IMR-90 (cell line): ENCODE measurements at regions not wholly inside any gene's neighbourhood (a gene's known extent, or its start where the extent isn't known, plus 50 kb on each side); places are given as distances from the start of the nearest gene placed in this dataset.

ENCODE experiments used
- ATAC-seq: fragments of 200-7000 bp; cut with Tn5 transposase; 2 replicates; pipeline ENCODE4 v1.9.1; 2020; ENCODE audit warnings: low read depth, mild to moderate bottlenecking, moderate library complexity
- BruUV-seq: library from RNA; stranded (reverse); fragments of 400-500 nt; replicated peaks from 2 replicates; lab custom pipeline; 2021; lab: Mats Ljungman, UMichigan
- CTCF ChIA-PET: fragments of 300-600 bp; formaldehyde crosslinking; extraction: SDS; loops from one replicate; lab custom pipeline; 2021; ENCODE audit warnings: antibody characterized with exemption; lab: Yijun Ruan, JAX
- POLR2A ChIA-PET: fragments of 300-600 bp; sonication (Branson Sonifier 250); formaldehyde crosslinking; loops from one replicate; lab custom pipeline; 2022; ENCODE audit warnings: antibody characterized with exemption; ENCODE audit not compliant: unreplicated experiment; lab: Charles Lee
- DNase-seq: peaks from one replicate; pipeline ENCODE4 v3.0.0; 2013
- H2AFZ ChIP-seq: replicated peaks from 2 replicates; pipeline ENCODE3; 2013; ENCODE audit warnings: low read length, mild to moderate bottlenecking; ENCODE audit not compliant: poor library complexity
- H2AK5ac ChIP-seq: 2 replicates; pipeline ENCODE4 v1.6.1; 2013; ENCODE audit warnings: low read depth, low read length, inconsistent platforms
- H2AK9ac ChIP-seq: replicated peaks from 2 replicates; pipeline ENCODE3; 2013; ENCODE audit warnings: mild to moderate bottlenecking, low read depth, low read length, moderate library complexity; ENCODE audit not compliant: poor library complexity
- H2BK120ac ChIP-seq: 2 replicates; pipeline ENCODE4 v1.6.1; 2013; ENCODE audit warnings: low read depth, low read length, inconsistent platforms
- H2BK15ac ChIP-seq: 3 replicates; pipeline ENCODE4 v1.6.1; 2013; ENCODE audit warnings: low read depth, low read length, inconsistent platforms
- H2BK20ac ChIP-seq: 2 replicates; pipeline ENCODE4 v1.6.1; 2013; ENCODE audit warnings: low read depth, mild to moderate bottlenecking, inconsistent platforms, low read length, moderate library complexity
- H2BK5ac ChIP-seq: 2 replicates; pipeline ENCODE4 v1.6.1; 2013; ENCODE audit warnings: mild to moderate bottlenecking, low read depth, low read length, inconsistent platforms; ENCODE audit not compliant: poor library complexity, severe bottlenecking
- H3K14ac ChIP-seq: replicated peaks from 2 replicates; pipeline ENCODE4 v1.6.1; 2013; ENCODE audit warnings: low read depth, low read length, inconsistent platforms
- H3K18ac ChIP-seq: 2 replicates; pipeline ENCODE4 v1.6.1; 2013; ENCODE audit warnings: low read depth, low read length, control low read depth
- H3K23ac ChIP-seq: 2 replicates; pipeline ENCODE4 v1.6.1; 2013; ENCODE audit warnings: low read depth, low read length, inconsistent platforms
- H3K27ac ChIP-seq: 2 replicates; pipeline ENCODE4 v1.5.1; 2013; ENCODE audit warnings: mild to moderate bottlenecking, control low read depth, low read length; ENCODE audit not compliant: insufficient read depth
- H3K27me3 ChIP-seq: 2 replicates; pipeline ENCODE4 v1.6.1; 2013; ENCODE audit warnings: low read length; ENCODE audit not compliant: control insufficient read depth, insufficient read depth
- H3K36me3 ChIP-seq: 2 replicates; pipeline ENCODE4 v1.6.1; 2013; ENCODE audit warnings: low read length, mixed read lengths; ENCODE audit not compliant: control insufficient read depth, insufficient read depth
- H3K4ac ChIP-seq: 2 replicates; pipeline ENCODE4 v1.6.1; 2013; ENCODE audit warnings: low read depth, low read length, inconsistent platforms
- H3K4me1 ChIP-seq: 2 replicates; pipeline ENCODE4 v1.6.1; 2013; ENCODE audit warnings: low read length, mixed read lengths; ENCODE audit not compliant: control insufficient read depth, insufficient read depth
- H3K4me2 ChIP-seq: 2 replicates; pipeline ENCODE4 v1.6.1; 2013; ENCODE audit warnings: low read depth, mild to moderate bottlenecking, control low read depth, low read length, moderate library complexity
- H3K4me3 ChIP-seq: 2 replicates; pipeline ENCODE4 v1.5.1; 2013; ENCODE audit warnings: low read depth, mild to moderate bottlenecking, control low read depth, low read length, moderate library complexity; ENCODE audit not compliant: insufficient read depth
- H3K56ac ChIP-seq: 2 replicates; pipeline ENCODE4 v1.6.1; 2013; ENCODE audit warnings: low read length, inconsistent platforms; ENCODE audit not compliant: insufficient read depth; ENCODE audit errors: extremely low read depth
- H3K79me1 ChIP-seq, 2 experiments: 2 replicates each; pipeline ENCODE4 v1.6.1; 2013; ENCODE audit warnings: low read length in 2 of 2, inconsistent platforms in 1 of 2, low read depth in 1 of 2
- H3K9ac ChIP-seq: 2 replicates; pipeline ENCODE4 v1.6.1; 2013; ENCODE audit warnings: low read depth, low read length, control low read depth
- H3K9me1 ChIP-seq: 2 replicates; pipeline ENCODE4 v1.6.1; 2013; ENCODE audit warnings: low read length, inconsistent platforms; ENCODE audit not compliant: insufficient read depth
- H3K9me3 ChIP-seq: 2 replicates; pipeline ENCODE4 v1.6.1; 2013; ENCODE audit warnings: low read length; ENCODE audit not compliant: control insufficient read depth, insufficient read depth
- H4K20me1 ChIP-seq: 2 replicates; pipeline ENCODE4 v1.6.1; 2013; ENCODE audit warnings: low read length, inconsistent platforms; ENCODE audit not compliant: insufficient read depth
- H4K5ac ChIP-seq: 2 replicates; pipeline ENCODE4 v1.6.1; 2013; ENCODE audit warnings: mild to moderate bottlenecking, low read depth, low read length, control low read depth
- H4K8ac ChIP-seq, 2 experiments: 2 replicates each; pipeline ENCODE4 v1.6.1; 2013; ENCODE audit warnings: low read depth in 2 of 2, low read length in 2 of 2, control low read depth in 1 of 2, inconsistent platforms in 1 of 2
- H4K91ac ChIP-seq: 2 replicates; pipeline ENCODE4 v1.6.1; 2013; ENCODE audit warnings: low read depth, low read length, inconsistent platforms; ENCODE audit not compliant: insufficient read depth
- BHLHE40 ChIP-seq: fragments of 150-350 bp; IDR thresholded peaks from 2 replicates; pipeline ENCODE4 v1.6.1; 2016; ENCODE audit warnings: mild to moderate bottlenecking, low read depth, low read length
- CEBPB ChIP-seq: IDR thresholded peaks from 2 replicates; pipeline ENCODE4 v1.6.1; 2012; ENCODE audit warnings: low read depth, low read length, improper control_type of control experiment
- CHD1 ChIP-seq: IDR thresholded peaks from 2 replicates; pipeline ENCODE4 v1.6.1; 2012; ENCODE audit warnings: low read depth, low read length, improper control_type of control experiment
- FOS ChIP-seq: fragments of 150-350 bp; IDR thresholded peaks from 2 replicates; pipeline ENCODE4 v1.6.1; 2016; ENCODE audit warnings: low read depth, low read length
- MAFK ChIP-seq: IDR thresholded peaks from 2 replicates; pipeline ENCODE4 v1.6.1; 2012; ENCODE audit warnings: low read depth, low read length, improper control_type of control experiment
- NFE2L2 ChIP-seq: fragments of 150-350 bp; IDR thresholded peaks from 2 replicates; pipeline ENCODE4 v1.6.1; 2016; ENCODE audit warnings: low read depth, mild to moderate bottlenecking, low read length
- RFX5 ChIP-seq: IDR thresholded peaks from 2 replicates; pipeline ENCODE4 v1.8.0; 2012; ENCODE audit warnings: low read depth, mild to moderate bottlenecking, low read length, moderate library complexity
- SMC3 ChIP-seq: fragments of 150-350 bp; IDR thresholded peaks from 2 replicates; pipeline ENCODE4 v1.6.1; 2016; ENCODE audit warnings: low read depth, mild to moderate bottlenecking, antibody characterized with exemption, low read length, moderate library complexity
- dilution Hi-C: fragments of 300-500 bp; cut with HindIII; formaldehyde crosslinking; loops from one replicate; pipeline ENCODE4 v1.14.3; 2018; ENCODE audit warnings: low sequenced_read_pairs; ENCODE audit not compliant: unreplicated experiment
- in situ Hi-C: fragments of 300-500 bp; cut with MboI; formaldehyde crosslinking; loops from 3 replicates; pipeline ENCODE4 v1.14.3; 2019; ENCODE audit warnings: low sequenced_read_pairs, inconsistent platforms, mixed read lengths
- intact Hi-C: fragments of 100-400 bp; cut with micrococcal nuclease; formaldehyde crosslinking; loops from 2 replicates; pipeline ENCODE4 v1.10.0; 2022

- no peak overlapping the region for H2BK20ac ChIP-seq
- no peak overlapping the region for H3K56ac ChIP-seq
- H3K79me1 ChIP-seq = no peaks in the 10 kb centered on the region
- H3K9me3 ChIP-seq = 0 out of 2 replicates have a peak, but pooled peaks cover 2% of the 10 kb centered on the region
- no peak overlapping the region for H4K5ac ChIP-seq
- H3K4ac ChIP-seq = no peak overlapping the region
- in situ Hi-C loops = no loop called here
- H3K4me1 ChIP-seq = peaks cover 1% of the 10 kb centered on the region; the same call in 1 of the 2 replicates
- CTCF ChIA-PET = no interaction called here
- H2AK9ac ChIP-seq = no peak overlapping the region
- H3K9ac ChIP-seq = no peak overlapping the region
- POLR2A ChIA-PET = no interaction called here
- intact Hi-C loops = no loop called here
- H2BK5ac ChIP-seq = no peak overlapping the region
- no peak overlapping the region for H3K4me3 ChIP-seq
- no peak for ATAC-seq
- dilution Hi-C loops = no loop called here
- no peak overlapping the region for H3K14ac ChIP-seq
- no peak for DNase-seq
- H3K23ac ChIP-seq = no peak overlapping the region
- no peak overlapping the region for H3K4me2 ChIP-seq
- TF ChIP-seq BHLHE40 (no peak), CHD1 (no peak), FOS (no peak), CEBPB (no peak), RFX5 (no peak), MAFK (no peak), NFE2L2 (no peak), SMC3 (no peak)
- H3K27ac ChIP-seq = no peak overlapping the region
- no peak overlapping the region for H4K91ac ChIP-seq
- H3K9me1 ChIP-seq = no peaks in the 10 kb centered on the region
- no peak overlapping the region for H3K18ac ChIP-seq
- no peaks in the 10 kb centered on the region for H3K27me3 ChIP-seq
- H2BK120ac ChIP-seq = no peak overlapping the region
- H2AK5ac ChIP-seq = no peak overlapping the region
- H2BK15ac ChIP-seq = no peak overlapping the region
- peak overlapping the region; percentile 8 for H2AFZ ChIP-seq
- no peaks in the 10 kb centered on the region for H4K20me1 ChIP-seq
- no TSS peak for BruUV-seq
- no peak overlapping the region for H4K8ac ChIP-seq
- H3K36me3 ChIP-seq = no peaks in the 10 kb centered on the region
Measured at GRCh38 chr6:112557961-112558360, 210.8 kb downstream of the RFPL4B start.
